ENCODE measurements at regions not wholly inside any gene's neighbourhood (a gene's known extent, or its start where the extent isn't known, plus 50 kb on each side); places are given as distances from the start of the nearest gene placed in this dataset.

- Histone ChIP-seq H3K79me2 (ENCODE audit: insufficient read depth, low read length) (no peaks in the 10 kb centered on the region), H3K4me3 (ENCODE audit: low read length, poor library complexity, severe bottlenecking) (no peak overlapping the region), H3K4me1 (ENCODE audit: insufficient read depth, low read length, poor library complexity, severe bottlenecking) (no peaks in the 10 kb centered on the region), H3K27me3 (ENCODE audit: insufficient read depth, low read length, poor library complexity, severe bottlenecking) (no peaks in the 10 kb centered on the region), H4K20me1 (ENCODE audit: insufficient read depth, low read length, poor library complexity, severe bottlenecking) (no peaks in the 10 kb centered on the region), H3K4me2 (ENCODE audit: low read depth, low read length, poor library complexity, severe bottlenecking) (no peak overlapping the region), H3K9me2 (replicated peaks; ENCODE audit: low read depth, low read length) (no peaks in the 10 kb centered on the region), H3K9me3 (ENCODE audit: insufficient read depth, low read depth, low read length) (no peaks in the 10 kb centered on the region), H2AFZ (ENCODE audit: low read length) (no peak overlapping the region), H3F3A (ENCODE audit: low read depth) (no peaks in the 10 kb centered on the region), H3K9ac (ENCODE audit: low read depth, low read length, poor library complexity, severe bottlenecking) (no peak overlapping the region), H3K36me3 (ENCODE audit: insufficient read depth, low read length) (no peaks in the 10 kb centered on the region)
- TF ChIP-seq CTCF (conservative IDR thresholded peaks at IDR 0.05; ENCODE audit: low read length) (no peak), EZH2phosphoT487 (IDR thresholded peaks at IDR 0.05; ENCODE audit: borderline replicate concordance) (no peak)
Observed at GRCh38 chr5:39825301-39825700, 400.5 kb upstream of the DAB2 start.

- no peak overlapping the region for H3K9ac ChIP-seq (ENCODE audit: low read depth, low read length, poor library complexity, severe bottlenecking)
- H3K9me2 ChIP-seq (replicated peaks; ENCODE audit: low read depth, low read length): no peaks in the 10 kb centered on the region
- H3K9me3 ChIP-seq (ENCODE audit: insufficient read depth, low read depth, low read length): no peaks in the 10 kb centered on the region
- H3K4me1 ChIP-seq (ENCODE audit: insufficient read depth, low read length, poor library complexity, severe bottlenecking): no peaks in the 10 kb centered on the region
- H3K4me2 ChIP-seq (ENCODE audit: low read depth, low read length, poor library complexity, severe bottlenecking): no peak overlapping the region
- H3K36me3 ChIP-seq (ENCODE audit: insufficient read depth, low read length): no peaks in the 10 kb centered on the region
- no peaks in the 10 kb centered on the region for H4K20me1 ChIP-seq (ENCODE audit: insufficient read depth, low read length, poor library complexity, severe bottlenecking)
- no peaks in the 10 kb centered on the region for H3F3A ChIP-seq (ENCODE audit: low read depth)
- TF ChIP-seq EZH2phosphoT487 (IDR thresholded peaks at IDR 0.05; ENCODE audit: borderline replicate concordance) (no peak), CTCF (conservative IDR thresholded peaks at IDR 0.05; ENCODE audit: low read length) (no peak)
- H3K27me3 ChIP-seq (ENCODE audit: insufficient read depth, low read length, poor library complexity, severe bottlenecking): no peaks in the 10 kb centered on the region
- H3K79me2 ChIP-seq (ENCODE audit: insufficient read depth, low read length): no peaks in the 10 kb centered on the region
- no peak overlapping the region for H2AFZ ChIP-seq (ENCODE audit: low read length)
- H3K4me3 ChIP-seq (ENCODE audit: low read length, poor library complexity, severe bottlenecking): no peak overlapping the region
Observed at GRCh38 chr5:39822020-39822419, 397.2 kb upstream of the DAB2 start.

- no peaks in the 10 kb centered on the region for H3K79me2 ChIP-seq (ENCODE audit: insufficient read depth, low read length)
- TF ChIP-seq EZH2phosphoT487 (IDR thresholded peaks at IDR 0.05; ENCODE audit: borderline replicate concordance) (no peak), CTCF (conservative IDR thresholded peaks at IDR 0.05; ENCODE audit: low read length) (no peak)
- H3F3A ChIP-seq (ENCODE audit: low read depth): no peaks in the 10 kb centered on the region
- H3K27me3 ChIP-seq (ENCODE audit: insufficient read depth, low read length, poor library complexity, severe bottlenecking): no peaks in the 10 kb centered on the region
- H2AFZ ChIP-seq (ENCODE audit: low read length): no peak overlapping the region
- no peak overlapping the region for H3K4me3 ChIP-seq (ENCODE audit: low read length, poor library complexity, severe bottlenecking)
- no peaks in the 10 kb centered on the region for H3K4me1 ChIP-seq (ENCODE audit: insufficient read depth, low read length, poor library complexity, severe bottlenecking)
- no peak overlapping the region for H3K9ac ChIP-seq (ENCODE audit: low read depth, low read length, poor library complexity, severe bottlenecking)
- H3K36me3 ChIP-seq (ENCODE audit: insufficient read depth, low read length): no peaks in the 10 kb centered on the region
- H3K9me2 ChIP-seq (replicated peaks; ENCODE audit: low read depth, low read length): no peaks in the 10 kb centered on the region
- H4K20me1 ChIP-seq (ENCODE audit: insufficient read depth, low read length, poor library complexity, severe bottlenecking): no peaks in the 10 kb centered on the region
- no peak overlapping the region for H3K4me2 ChIP-seq (ENCODE audit: low read depth, low read length, poor library complexity, severe bottlenecking)
- no peaks in the 10 kb centered on the region for H3K9me3 ChIP-seq (ENCODE audit: insufficient read depth, low read depth, low read length)
Observed at GRCh38 chr5:39816866-39817265, 392.1 kb upstream of the DAB2 start.

All from Loucy (cell line).